Prostate gland (tissue), 2 donors: ENCODE measurements at regions not wholly inside any gene's neighbourhood (a gene's known extent, or its start where the extent isn't known, plus 50 kb on each side); places are given as distances from the start of the nearest gene placed in this dataset.
"Not testable (repeated sequence)": the region's sequence is repeated elsewhere in the genome, so short reads cannot be mapped to it uniquely, and the experiment has no call there.

Experiments used
- CTCF ChIP-seq, 4 experiments: fragments of 200-600 bp in 2 of 4; fragments of 450-650 bp in 2 of 4; sonication (generic) in 2 of 4; IDR thresholded peaks; 1 replicate in 3 of 4; 2 replicates in 1 of 4; pipeline ENCODE4 v1.5.1; 2016 to 2019; ENCODE audit warnings: antibody characterized with exemption in 4 of 4, mild to moderate bottlenecking in 2 of 4, moderate library complexity in 2 of 4
- POLR2A ChIP-seq: fragments of 450-650 bp; IDR thresholded peaks from one replicate; pipeline ENCODE4 v1.6.1; 2016; ENCODE audit warnings: antibody characterized with exemption, mild to moderate bottlenecking

GRCh38 chr9:91019871-91020270 is 218.3 kb downstream of the SYK start:
- TF ChIP-seq CTCF (IDR thresholded peaks at IDR 0.05); POLR2A: not testable (repeated sequence)
